ENCODE measurements at regions not wholly inside any gene's neighbourhood (a gene's known extent, or its start where the extent isn't known, plus 50 kb on each side); places are given as distances from the start of the nearest gene placed in this dataset.

- H3K27me3 ChIP-seq = no peaks in the 10 kb centered on the region
- no peaks in the 10 kb centered on the region for H3K36me3 ChIP-seq (ENCODE audit: low read depth, missing control alignments)
- intact Hi-C loops (cut with DNase I; ENCODE audit: low total_unique reads) = no loop called here
- 59 to 63% methylated on average over 2 of the region's 2 CpGs for WGBS, 2 donors
- no peak for TF ChIP-seq CTCF (IDR thresholded peaks at IDR 0.05)
- no peak for DNase-seq
- H3K4me1 ChIP-seq = no peaks in the 10 kb centered on the region
- no peak overlapping the region for H3K4me3 ChIP-seq
- no peak overlapping the region for H3K27ac ChIP-seq
- H3K9me3 ChIP-seq = no peaks in the 10 kb centered on the region
Observed at GRCh38 chr18:55795101-55795669, 207.2 kb upstream of the TCF4 start.

DNA sequence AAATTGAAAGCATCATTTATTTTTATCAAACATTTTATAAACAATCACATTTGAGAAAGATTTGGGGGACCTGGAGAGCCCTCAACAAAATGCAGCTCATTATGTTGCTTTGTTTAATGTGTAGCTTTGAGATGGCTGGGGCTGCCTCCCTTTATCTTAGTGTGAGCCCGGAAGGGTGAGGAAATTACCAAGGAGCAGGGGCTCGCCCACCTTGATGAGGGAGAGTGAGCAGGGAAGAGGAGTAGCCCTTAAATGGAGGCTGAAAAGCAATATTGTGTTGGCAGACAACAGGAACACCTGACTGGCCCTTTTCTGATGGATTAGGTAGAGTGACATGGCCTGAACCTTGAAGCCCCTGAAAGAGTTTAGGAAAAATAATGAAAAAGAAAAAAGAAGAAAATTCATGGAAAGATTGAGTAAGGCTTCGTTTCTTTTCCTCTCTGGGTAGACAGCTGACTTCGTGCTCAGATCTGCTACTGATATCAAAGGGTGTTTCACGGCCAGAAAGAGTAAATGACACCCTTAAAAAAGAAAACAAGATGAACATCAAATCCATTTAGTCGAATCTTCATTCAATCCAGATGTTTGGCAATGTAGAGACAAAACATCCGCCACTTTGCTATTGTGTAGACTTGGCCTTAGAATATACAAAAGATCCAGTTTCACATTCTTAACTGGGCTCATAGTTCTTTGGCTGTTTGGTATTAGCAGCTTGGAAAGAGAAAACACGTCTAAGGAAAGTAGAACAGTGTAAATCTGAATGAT lies 206.5 kb upstream of the TCF4 start:
- no peaks in the 10 kb centered on the region for H3K27me3 ChIP-seq
- H3K4me3 ChIP-seq = no peak overlapping the region
- H3K27ac ChIP-seq = no peak overlapping the region
- TF ChIP-seq CTCF (IDR thresholded peaks at IDR 0.05) (no peak), POLR2A (IDR thresholded peaks at IDR 0.05) (no peak)
- no peaks in the 10 kb centered on the region for H3K36me3 ChIP-seq (ENCODE audit: low read depth, missing control alignments)
- no peaks in the 10 kb centered on the region for H3K4me1 ChIP-seq
- WGBS, 2 donors = 62 to 63% methylated on average over 8 of the region's 8 CpGs
- H3K9me3 ChIP-seq = no peaks in the 10 kb centered on the region
- intact Hi-C loops (cut with DNase I; ENCODE audit: low total_unique reads) = no loop called here
- no peak for DNase-seq

- no peaks in the 10 kb centered on the region for H3K9me3 ChIP-seq
- intact Hi-C loops (cut with DNase I; ENCODE audit: low total_unique reads) = no loop called here
- H3K27me3 ChIP-seq = no peaks in the 10 kb centered on the region
- H3K36me3 ChIP-seq (ENCODE audit: low read depth, missing control alignments) = no peaks in the 10 kb centered on the region
- H3K27ac ChIP-seq = no peak overlapping the region
- TF ChIP-seq POLR2A (IDR thresholded peaks at IDR 0.05) = no peak
- no peak for TF ChIP-seq CTCF (IDR thresholded peaks at IDR 0.05)
- no peak overlapping the region for H3K4me3 ChIP-seq
- no peaks in the 10 kb centered on the region for H3K4me1 ChIP-seq
- no peak for DNase-seq
Observed at GRCh38 chr18:55790296-55790695, 202.3 kb upstream of the TCF4 start.

DNA sequence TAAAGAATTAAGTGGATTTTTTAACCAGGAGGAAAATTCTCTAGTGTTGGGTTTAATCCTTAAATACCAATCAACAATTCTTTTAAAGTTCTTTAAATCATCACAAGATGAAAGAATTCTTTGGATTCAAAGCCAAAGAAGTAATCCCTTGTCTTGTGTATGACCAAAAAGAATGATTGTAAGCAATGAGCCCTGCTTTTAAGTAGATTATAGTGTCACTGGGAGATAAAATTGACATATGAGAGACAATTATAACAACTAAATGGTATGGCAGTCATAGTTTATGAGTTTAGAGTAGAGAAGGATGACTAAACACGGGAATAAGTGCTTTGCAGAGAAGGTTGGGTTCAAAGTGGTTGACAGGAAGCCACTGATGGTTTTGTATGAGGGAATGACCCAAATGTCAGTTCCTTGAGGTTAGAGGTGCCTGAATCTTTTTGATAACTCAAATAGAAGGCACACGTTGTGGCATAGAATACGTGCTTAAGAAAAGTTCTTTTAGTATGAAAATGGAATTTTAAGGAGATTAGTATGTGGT lies 199.6 kb upstream of the TCF4 start:
- no peaks in the 10 kb centered on the region for H3K9me3 ChIP-seq
- H3K27me3 ChIP-seq = no peaks in the 10 kb centered on the region
- TF ChIP-seq CTCF (IDR thresholded peaks at IDR 0.05) = no peak
- TF ChIP-seq POLR2A (IDR thresholded peaks at IDR 0.05) = no peak
- intact Hi-C loops (cut with DNase I; ENCODE audit: low total_unique reads) = no loop called here
- DNase-seq = no peak
- no peaks in the 10 kb centered on the region for H3K4me1 ChIP-seq
- WGBS, 2 donors = 90 to 94% methylated on average over 3 of the region's 3 CpGs
- no peak overlapping the region for H3K4me3 ChIP-seq
- H3K36me3 ChIP-seq (ENCODE audit: low read depth, missing control alignments) = no peaks in the 10 kb centered on the region
- no peak overlapping the region for H3K27ac ChIP-seq
